ENCODE measurements at regions not wholly inside any gene's neighbourhood (a gene's known extent, or its start where the extent isn't known, plus 50 kb on each side); places are given as distances from the start of the nearest gene placed in this dataset.
"Not testable (repeated sequence)": the region's sequence is repeated elsewhere in the genome, so short reads cannot be mapped to it uniquely, and the experiment has no call there.

DNA sequence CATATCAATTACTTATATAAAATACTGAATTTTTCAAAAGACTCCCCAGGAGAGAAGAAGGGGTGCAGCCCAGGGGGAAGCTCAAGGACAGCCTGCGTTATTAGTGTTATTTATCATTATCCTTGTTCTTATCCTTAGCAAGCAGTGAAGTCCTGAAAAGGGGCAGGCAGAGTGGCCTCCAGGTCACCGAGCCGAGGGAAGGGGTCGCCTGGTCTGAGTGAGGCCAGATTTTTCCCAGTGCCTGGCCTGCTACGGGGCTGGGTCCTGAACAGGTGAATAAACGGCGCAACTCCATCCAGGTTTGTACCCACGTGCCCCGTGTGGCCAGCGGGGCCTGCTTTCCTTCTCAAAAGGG, 123.7 kb downstream of the BRD1 start:
- Mint-ChIP-seq H3K27me3 (peaks cover 42% of the 10 kb centered on the region), H3K4me3 (no peak overlapping the region), H3K27ac (no peak overlapping the region), H3K9me3 (peaks cover 4 to 15% (median 5%) of the 10 kb centered on the region in 3 donors), H3K36me3 (peaks cover 2% of the 10 kb centered on the region), H3K4me1 (no peaks in the 10 kb centered on the region)

DNA sequence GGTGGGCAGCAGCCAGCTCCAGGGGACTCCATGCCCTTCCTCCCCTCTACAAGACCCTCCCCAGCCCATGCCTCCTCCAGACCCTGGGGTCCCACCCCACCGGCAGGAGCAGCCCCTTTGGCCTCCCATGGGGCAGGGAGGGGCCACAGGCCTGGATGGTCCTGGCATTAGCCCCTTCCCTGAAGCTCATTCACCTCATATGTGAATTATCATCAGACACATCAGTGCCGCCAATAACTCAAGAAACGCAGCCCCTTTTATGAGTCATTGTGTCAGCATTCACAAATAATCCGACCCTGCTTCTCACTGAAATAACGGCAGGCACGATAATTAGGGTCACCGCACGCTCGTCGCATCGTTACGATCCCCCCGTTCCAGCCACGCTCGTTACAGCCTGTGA, 124.2 kb downstream of the BRD1 start:
- H3K36me3 Mint-ChIP-seq, result peaks cover 2% of the 10 kb centered on the region
- no peaks in the 10 kb centered on the region for H3K4me1 Mint-ChIP-seq
- H3K9me3 Mint-ChIP-seq, result peaks cover 4 to 15% (median 5%) of the 10 kb centered on the region in 3 donors
- peaks cover 39% of the 10 kb centered on the region for H3K27me3 Mint-ChIP-seq
- H3K27ac Mint-ChIP-seq, result no peak overlapping the region
- no peak overlapping the region for H3K4me3 Mint-ChIP-seq

DNA sequence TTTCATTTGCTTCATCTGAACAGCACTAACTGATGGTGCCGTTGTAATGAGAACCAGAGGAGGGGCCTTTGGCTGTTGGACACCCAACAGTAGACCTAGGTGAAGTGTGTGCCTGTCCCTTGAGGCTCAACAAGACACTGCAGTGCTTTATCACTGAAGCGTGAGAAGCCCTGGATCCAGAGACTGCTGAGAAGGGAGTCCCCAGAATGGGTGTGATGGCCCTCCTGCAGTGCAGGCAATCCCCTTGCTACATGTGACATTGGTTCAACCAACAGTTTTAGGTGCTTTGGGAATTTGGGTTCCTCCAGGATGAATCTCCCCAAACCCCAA, 125.6 kb downstream of the BRD1 start:
- peaks cover 4% of the 10 kb centered on the region for H3K36me3 Mint-ChIP-seq
- H3K4me3 Mint-ChIP-seq, result no peak overlapping the region
- no peak overlapping the region for H3K27ac Mint-ChIP-seq
- peaks cover 13 to 25% (median 15%) of the 10 kb centered on the region in 3 donors for H3K9me3 Mint-ChIP-seq
- no peaks in the 10 kb centered on the region for H3K4me1 Mint-ChIP-seq
- H3K27me3 Mint-ChIP-seq, result peaks cover 29% of the 10 kb centered on the region

DNA sequence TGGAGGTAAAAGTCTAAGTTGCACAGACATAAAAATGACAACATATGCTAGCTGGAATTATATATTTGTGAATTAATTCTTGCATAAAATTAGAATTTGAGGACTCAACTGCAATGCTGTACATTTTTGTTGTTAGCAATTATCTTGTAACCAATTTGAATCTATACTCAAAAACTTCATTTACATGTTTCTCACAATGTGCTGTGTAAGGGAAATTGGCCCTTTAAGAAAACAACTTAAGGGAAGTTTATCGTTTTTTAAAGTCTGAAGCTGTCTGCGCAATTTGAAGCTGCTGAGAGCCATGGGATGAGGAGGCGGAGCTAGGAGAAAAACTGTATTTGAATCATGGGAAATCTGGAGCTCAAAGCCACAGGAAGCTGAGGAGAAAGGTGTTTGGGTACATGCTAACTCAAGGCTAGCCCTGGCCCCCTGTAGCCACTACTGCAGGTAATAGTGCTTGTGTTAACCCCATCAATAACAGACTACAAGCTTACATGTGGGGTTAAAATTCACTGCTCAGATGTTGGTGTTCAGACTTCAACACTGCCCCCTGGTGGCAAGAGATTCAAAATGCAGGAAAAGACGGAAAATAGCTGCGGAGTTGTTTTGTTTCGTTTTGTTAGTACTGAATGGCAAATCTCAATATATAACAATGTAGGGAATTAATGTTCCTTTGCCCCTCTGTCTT, 126.1 kb downstream of the BRD1 start:
- Mint-ChIP-seq H3K4me3 (no peak overlapping the region), H3K27ac (no peak overlapping the region), H3K4me1 (no peaks in the 10 kb centered on the region), H3K36me3 (peaks cover 4% of the 10 kb centered on the region), H3K27me3 (peaks cover 26% of the 10 kb centered on the region), H3K9me3 (peaks cover 14 to 28% (median 16%) of the 10 kb centered on the region in 3 donors)

DNA sequence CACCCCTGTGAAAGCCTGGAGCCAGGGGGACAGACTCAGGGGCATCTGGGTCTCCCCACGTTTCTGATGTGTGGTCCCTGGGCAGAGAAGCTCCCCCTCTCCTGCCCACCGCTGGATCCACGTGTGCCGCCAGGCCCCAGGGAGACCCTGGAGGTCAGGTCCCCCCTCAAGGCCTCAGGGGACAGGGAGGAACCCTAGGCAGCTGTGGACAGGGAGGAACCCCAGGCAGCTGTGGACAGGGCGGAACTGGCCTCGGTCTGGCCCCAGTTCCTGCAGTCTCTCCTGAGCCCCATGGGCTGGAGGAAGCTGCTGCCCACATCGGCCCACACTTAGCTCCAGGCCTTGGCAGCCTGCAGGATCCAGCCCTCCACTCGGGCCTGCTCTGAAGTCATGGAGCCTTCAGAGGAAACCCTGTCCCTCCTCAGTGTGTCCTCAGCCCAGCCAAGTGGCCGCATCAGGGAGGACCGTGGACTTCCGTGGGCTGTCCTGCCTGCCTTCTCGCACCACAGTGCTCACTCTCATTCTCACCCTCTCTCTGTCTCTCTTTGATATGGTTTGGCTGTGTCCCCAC, 127.7 kb downstream of the BRD1 start:
- H3K9me3 Mint-ChIP-seq, result peaks cover 14 to 31% (median 16%) of the 10 kb centered on the region in 3 donors
- no peaks in the 10 kb centered on the region for H3K4me1 Mint-ChIP-seq
- no peak overlapping the region for H3K27ac Mint-ChIP-seq
- no peak overlapping the region for H3K4me3 Mint-ChIP-seq
- peaks cover 5% of the 10 kb centered on the region for H3K36me3 Mint-ChIP-seq
- H3K27me3 Mint-ChIP-seq, result peaks cover 15% of the 10 kb centered on the region

DNA sequence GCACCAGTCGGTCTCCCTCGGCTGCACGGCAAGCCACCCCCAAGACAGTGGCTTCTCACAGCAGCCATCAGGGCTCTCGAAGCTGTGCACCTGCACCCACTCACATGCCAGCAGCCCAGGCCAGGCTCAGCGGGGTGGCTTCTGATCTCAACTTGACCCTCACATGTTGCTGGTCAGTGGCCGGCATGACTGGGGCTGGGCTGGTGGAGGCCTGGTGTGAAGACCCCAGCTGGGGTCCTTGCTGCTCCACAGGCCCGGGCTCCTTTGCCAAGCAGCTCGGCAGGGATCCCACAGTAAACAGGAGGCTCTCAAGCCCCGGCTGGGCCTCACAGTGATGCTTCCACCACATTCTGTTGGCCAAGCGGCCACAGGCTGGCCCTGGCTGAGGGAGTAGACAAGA, 128.2 kb downstream of the BRD1 start:
- Mint-ChIP-seq H3K4me1 (no peaks in the 10 kb centered on the region), H3K27ac (peak overlapping the region in 1 of 3 donors; percentile 23), H3K27me3 (peaks cover 13% of the 10 kb centered on the region), H3K9me3 (peaks cover 14 to 31% (median 16%) of the 10 kb centered on the region in 3 donors), H3K4me3 (no peak overlapping the region), H3K36me3 (peaks cover 5% of the 10 kb centered on the region)

DNA sequence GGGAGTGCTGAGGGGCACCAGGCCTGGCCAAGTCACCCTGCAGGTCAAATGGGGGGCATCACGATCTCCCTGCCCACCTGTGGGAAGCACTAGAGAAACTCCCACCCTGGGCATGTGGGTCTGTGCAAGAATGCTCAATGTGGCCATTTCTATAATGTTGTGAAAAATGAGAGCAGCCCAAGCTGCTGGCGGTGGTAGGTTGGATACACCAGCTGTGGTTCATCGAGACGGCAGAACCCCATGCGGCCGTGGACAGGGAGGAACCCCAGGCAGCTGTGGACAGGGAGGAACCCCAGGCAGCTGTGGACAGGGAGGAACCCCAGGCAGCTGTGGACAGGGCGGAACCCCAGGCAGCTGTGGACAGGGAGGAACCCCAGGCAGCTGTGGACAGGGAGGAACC, 129.1 kb downstream of the BRD1 start:
- Mint-ChIP-seq H3K9me3 (peaks cover 14 to 31% (median 16%) of the 10 kb centered on the region in 3 donors), H3K27me3 (peaks cover 10% of the 10 kb centered on the region)
- not testable (repeated sequence) for H3K36me3 Mint-ChIP-seq, H3K27ac Mint-ChIP-seq, H3K4me1 Mint-ChIP-seq, H3K4me3 Mint-ChIP-seq

DNA sequence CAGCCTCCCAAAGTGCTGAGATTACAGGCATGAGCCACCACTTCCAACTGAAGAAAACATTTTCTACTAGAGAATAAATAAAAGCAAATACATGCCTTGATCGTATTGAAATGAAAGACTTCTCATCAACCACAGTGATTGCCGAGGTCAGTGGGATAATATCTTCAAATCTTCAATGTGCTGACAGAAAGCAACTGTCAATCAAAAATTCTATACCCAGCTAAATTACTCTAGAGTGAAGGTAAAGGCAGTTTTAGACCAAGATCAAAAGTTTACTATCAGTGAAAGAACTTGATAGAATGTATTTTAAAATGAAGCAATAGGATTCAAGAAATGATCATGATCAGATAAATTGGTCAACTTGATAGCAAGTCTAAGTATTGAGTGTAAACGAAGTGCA, 130.6 kb downstream of the BRD1 start:
- H3K27ac Mint-ChIP-seq, result no peak overlapping the region
- peaks cover 4% of the 10 kb centered on the region for H3K27me3 Mint-ChIP-seq
- H3K4me1 Mint-ChIP-seq, result no peaks in the 10 kb centered on the region
- peaks cover 13 to 24% (median 14%) of the 10 kb centered on the region in 3 donors for H3K9me3 Mint-ChIP-seq
- H3K36me3 Mint-ChIP-seq, result peaks cover 7% of the 10 kb centered on the region
- H3K4me3 Mint-ChIP-seq, result no peak overlapping the region

DNA sequence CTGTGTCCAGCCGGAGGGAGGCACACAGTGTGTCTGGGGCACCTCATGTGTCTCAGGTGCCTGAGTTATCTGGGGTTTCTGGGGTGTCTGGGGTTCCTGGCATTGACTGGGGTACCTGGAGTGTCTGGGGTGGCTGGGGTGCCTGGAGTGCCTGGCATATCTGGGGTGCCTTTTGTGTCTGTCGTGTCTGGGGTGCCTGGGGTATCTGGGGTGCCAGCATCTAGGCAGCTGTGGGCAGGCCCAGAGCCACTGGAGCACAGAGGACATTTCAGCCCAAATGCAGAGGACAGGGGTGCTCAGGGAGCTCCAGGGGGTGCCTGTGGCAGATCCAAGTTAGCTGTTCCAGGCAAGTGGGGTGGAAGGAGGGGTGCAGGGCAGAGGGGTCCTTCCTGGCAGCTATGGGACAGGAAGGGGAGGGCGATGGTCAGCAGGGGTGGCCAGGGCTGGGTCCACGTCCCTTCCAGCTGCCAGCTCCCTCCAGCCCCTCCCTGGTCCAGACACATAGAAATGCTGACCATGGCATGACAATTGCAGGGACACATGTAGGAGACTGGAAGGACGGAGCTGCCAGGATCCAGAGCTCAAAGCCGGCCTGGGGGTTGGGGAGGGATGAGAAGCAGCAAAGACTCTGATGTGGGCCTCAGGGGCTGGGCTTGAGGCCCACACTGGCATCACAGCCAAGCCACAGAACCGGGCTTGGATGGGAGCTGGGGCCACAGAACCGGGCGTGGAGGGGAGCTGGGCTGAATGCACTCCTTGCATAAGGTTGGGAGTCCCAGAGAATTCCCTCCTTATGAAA, 133.0 kb downstream of the BRD1 start:
- Mint-ChIP-seq H3K4me1 (no peaks in the 10 kb centered on the region), H3K36me3 (peaks cover 7% of the 10 kb centered on the region), H3K27ac (no peak overlapping the region), H3K4me3 (no peak overlapping the region), H3K27me3 (peaks cover 9% of the 10 kb centered on the region), H3K9me3 (peaks cover 12 to 20% (median 13%) of the 10 kb centered on the region in 3 donors)

DNA sequence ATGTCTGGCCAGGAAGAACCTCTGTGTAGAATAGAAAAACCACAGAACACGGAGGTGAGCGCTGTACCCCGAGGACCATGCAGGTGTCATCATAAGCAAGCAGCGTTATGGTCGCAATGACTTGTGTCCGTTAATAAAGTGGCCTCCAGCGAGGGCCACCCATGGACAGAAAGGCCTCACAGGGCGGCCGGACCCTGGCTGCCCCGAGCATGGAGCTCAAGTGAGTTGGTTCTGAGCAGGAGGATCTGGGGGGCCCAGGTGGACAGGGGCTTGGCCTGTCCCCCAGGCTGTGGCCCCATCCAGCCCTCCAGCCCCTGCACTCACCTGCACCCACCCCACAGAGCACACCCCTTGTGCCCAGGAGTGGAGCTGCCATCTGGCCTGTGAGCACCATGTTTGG, 133.8 kb downstream of the BRD1 start:
- no peaks in the 10 kb centered on the region for H3K4me1 Mint-ChIP-seq
- peaks cover 7% of the 10 kb centered on the region for H3K27me3 Mint-ChIP-seq
- peaks cover 9% of the 10 kb centered on the region for H3K36me3 Mint-ChIP-seq
- H3K4me3 Mint-ChIP-seq, result no peak overlapping the region
- no peak overlapping the region for H3K27ac Mint-ChIP-seq
- peaks cover 12 to 20% (median 13%) of the 10 kb centered on the region in 3 donors for H3K9me3 Mint-ChIP-seq

DNA sequence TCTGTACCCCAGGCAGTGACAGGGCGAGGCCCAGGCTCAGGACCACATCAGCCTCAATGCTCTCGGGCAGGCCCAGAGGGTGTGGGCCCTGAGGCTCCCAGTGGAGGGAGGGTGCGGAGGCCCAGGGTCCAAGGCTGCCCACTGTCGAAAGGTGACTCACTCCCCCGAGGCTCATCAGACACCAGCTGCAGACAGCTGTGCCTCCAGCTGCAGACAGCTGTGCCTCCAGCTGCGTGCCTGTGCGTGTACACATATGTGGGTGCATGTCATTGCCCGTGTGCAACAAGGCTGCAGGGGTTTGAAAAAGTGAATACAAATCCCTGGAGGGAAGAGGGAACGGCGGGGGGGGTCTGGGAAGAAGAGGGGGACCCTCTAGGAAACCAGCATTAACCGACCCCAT, 134.3 kb downstream of the BRD1 start:
- H3K4me1 Mint-ChIP-seq, result no peaks in the 10 kb centered on the region
- peaks cover 7% of the 10 kb centered on the region for H3K27me3 Mint-ChIP-seq
- H3K36me3 Mint-ChIP-seq, result peaks cover 9% of the 10 kb centered on the region
- H3K4me3 Mint-ChIP-seq, result no peak overlapping the region
- peak overlapping the region in 1 of 3 donors; percentile 73 for H3K27ac Mint-ChIP-seq
- peaks cover 12 to 20% (median 13%) of the 10 kb centered on the region in 3 donors for H3K9me3 Mint-ChIP-seq

DNA sequence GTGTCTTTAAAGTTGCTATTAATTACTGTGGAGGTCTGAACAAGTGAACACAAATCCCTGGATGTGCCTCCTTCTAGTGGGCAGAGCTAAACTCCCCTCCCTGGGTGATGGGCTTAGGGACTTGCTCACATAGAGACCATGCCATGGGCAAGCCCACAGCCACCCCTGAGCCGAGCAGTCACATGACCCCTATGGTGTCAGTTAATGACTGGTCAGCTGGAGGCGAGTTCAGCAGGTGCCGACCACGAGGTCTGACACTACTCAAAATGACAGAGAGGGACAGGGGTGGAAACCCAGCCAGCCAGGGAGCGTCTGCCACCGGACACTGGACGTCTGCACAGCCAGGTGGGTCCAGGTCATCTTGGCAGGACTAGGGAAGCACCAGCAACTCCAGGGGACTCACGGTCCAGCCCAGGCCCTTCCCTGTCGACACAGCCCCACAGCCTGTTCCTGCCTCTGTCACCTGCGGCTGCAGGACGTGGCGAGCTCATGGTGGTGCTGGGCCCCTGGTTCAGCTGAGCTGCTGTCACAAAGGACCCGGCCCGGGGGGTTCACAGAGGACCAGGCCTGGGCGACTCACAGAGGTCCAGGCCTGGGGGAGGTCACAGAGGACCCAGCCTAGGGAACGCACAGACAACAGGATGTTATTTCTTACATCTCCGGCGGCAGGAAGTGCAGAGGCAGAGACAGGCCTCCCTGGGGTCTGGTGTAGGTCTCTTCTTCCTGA, 135.0 kb downstream of the BRD1 start:
- Mint-ChIP-seq H3K9me3 (peaks cover 6 to 15% (median 9%) of the 10 kb centered on the region in 3 donors), H3K27ac (no peak overlapping the region), H3K4me1 (no peaks in the 10 kb centered on the region), H3K27me3 (peaks cover 8% of the 10 kb centered on the region), H3K36me3 (peaks cover 6% of the 10 kb centered on the region), H3K4me3 (peak overlapping the region in 1 of 4 donors; percentile 28)

DNA sequence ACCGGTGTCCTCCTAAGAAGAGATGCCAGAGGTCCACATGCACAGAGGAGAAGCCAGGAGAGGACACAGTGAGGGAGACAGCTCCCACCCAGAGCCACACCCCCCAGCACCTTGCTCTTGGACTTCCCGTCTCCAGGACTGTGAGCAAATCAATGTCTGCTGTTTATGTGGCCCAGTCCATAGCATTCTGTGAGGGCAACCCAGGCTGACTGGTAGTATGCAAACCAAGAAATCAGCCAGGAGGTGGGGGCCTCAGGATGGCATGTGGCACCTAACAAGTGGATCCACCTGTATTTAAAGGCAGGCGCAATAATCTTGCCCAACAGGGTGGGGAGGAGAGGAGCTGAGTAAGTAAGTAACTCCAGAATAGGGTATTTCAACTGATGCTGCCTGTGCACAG, 136.4 kb downstream of the BRD1 start:
- Mint-ChIP-seq H3K4me1 (no peaks in the 10 kb centered on the region), H3K4me3 (no peak overlapping the region), H3K36me3 (peaks cover 5% of the 10 kb centered on the region), H3K27me3 (peaks cover 11% of the 10 kb centered on the region), H3K27ac (no peak overlapping the region), H3K9me3 (peaks cover 0 to 4% (median 4%) of the 10 kb centered on the region in 3 donors)

DNA sequence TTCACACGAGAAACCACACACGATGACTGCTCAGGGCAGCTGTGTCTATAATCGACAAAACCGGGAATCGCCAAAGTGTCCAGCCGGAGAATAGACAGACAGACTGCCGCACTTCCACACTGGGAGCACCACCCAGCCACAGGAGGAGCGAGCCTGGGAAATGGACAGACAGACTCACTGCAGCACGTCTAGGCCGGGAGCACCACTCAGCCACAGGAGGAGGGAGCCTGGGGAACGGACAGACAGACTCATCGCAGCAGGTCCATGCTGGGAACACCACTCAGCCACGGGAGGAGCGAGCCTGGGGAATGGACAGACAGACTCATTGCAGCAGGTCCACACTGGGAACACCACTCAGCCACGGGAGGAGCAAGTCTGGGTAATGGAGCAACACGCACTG, 137.2 kb downstream of the BRD1 start:
- no peak overlapping the region for H3K27ac Mint-ChIP-seq
- H3K4me3 Mint-ChIP-seq, result no peak overlapping the region
- peaks cover 4% of the 10 kb centered on the region for H3K36me3 Mint-ChIP-seq
- H3K27me3 Mint-ChIP-seq, result peaks cover 11% of the 10 kb centered on the region
- peaks cover 0 to 4% (median 4%) of the 10 kb centered on the region in 3 donors for H3K9me3 Mint-ChIP-seq
- H3K4me1 Mint-ChIP-seq, result no peaks in the 10 kb centered on the region

DNA sequence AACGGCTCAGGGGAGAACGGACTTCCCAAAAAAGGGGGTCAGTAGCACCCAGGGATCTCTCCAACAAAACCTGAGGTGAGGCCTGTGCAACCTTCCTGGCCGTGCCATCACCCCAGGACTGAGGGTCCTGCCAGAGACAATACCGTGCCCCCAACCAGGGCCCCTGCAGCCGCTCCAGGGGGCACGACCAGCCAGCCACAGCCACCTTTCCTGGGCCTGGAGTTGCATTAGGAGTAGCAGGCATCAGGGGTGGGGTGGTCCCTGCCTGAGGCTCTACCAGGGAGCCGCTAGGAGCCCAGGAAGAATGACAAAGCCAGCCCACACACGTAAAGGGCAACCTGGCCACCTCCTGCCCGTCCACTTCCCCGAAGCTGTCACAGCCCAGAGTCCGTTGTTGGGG, 137.8 kb downstream of the BRD1 start:
- Mint-ChIP-seq H3K27me3 (peaks cover 11% of the 10 kb centered on the region), H3K36me3 (peaks cover 4% of the 10 kb centered on the region), H3K9me3 (peaks cover 0 to 4% (median 4%) of the 10 kb centered on the region in 3 donors), H3K4me1 (no peaks in the 10 kb centered on the region), H3K4me3 (no peak overlapping the region), H3K27ac (no peak overlapping the region)
